ENCODE measurements at regions not wholly inside any gene's neighbourhood (a gene's known extent, or its start where the extent isn't known, plus 50 kb on each side); places are given as distances from the start of the nearest gene placed in this dataset.
"Not testable (repeated sequence)": the region's sequence is repeated elsewhere in the genome, so short reads cannot be mapped to it uniquely, and the experiment has no call there.

- TF ChIP-seq POLR2A (IDR thresholded peaks at IDR 0.05; ENCODE audit: low read length) (no peak), GATA1 (IDR thresholded peaks at IDR 0.05; ENCODE audit: low read depth, low read length) (no peak)
- no peak for DNase-seq
Measured at GRCh38 chr1:37325509-37326437, 148.6 kb upstream of the ZC3H12A start.

- no peak for TF ChIP-seq GATA1 (IDR thresholded peaks at IDR 0.05; ENCODE audit: low read depth, low read length)
- TF ChIP-seq POLR2A (IDR thresholded peaks at IDR 0.05; ENCODE audit: low read length) = no peak
- no peak for DNase-seq
Measured at GRCh38 chr1:37332126-37332525, 142.3 kb upstream of the ZC3H12A start.

GRCh38 chr1:37338658-37339057 lies 135.7 kb upstream of the ZC3H12A start:
- DNase-seq = no peak
- no peak for TF ChIP-seq GATA1 (IDR thresholded peaks at IDR 0.05; ENCODE audit: low read depth, low read length)
- TF ChIP-seq POLR2A (IDR thresholded peaks at IDR 0.05; ENCODE audit: low read length) = no peak

GRCh38 chr1:37342736-37343135 lies 131.6 kb upstream of the ZC3H12A start:
- DNase-seq = no peak
- TF ChIP-seq GATA1 (IDR thresholded peaks at IDR 0.05; ENCODE audit: low read depth, low read length) (no peak), POLR2A (IDR thresholded peaks at IDR 0.05; ENCODE audit: low read length) (no peak)

GRCh38 chr1:37347104-37347649 lies 127.2 kb upstream of the ZC3H12A start:
- DNase-seq = no peak
- TF ChIP-seq POLR2A (IDR thresholded peaks at IDR 0.05; ENCODE audit: low read length) = no peak
- no peak for TF ChIP-seq GATA1 (IDR thresholded peaks at IDR 0.05; ENCODE audit: low read depth, low read length)

- no peak for DNase-seq
- TF ChIP-seq POLR2A (IDR thresholded peaks at IDR 0.05; ENCODE audit: low read length) = no peak
- TF ChIP-seq GATA1 (IDR thresholded peaks at IDR 0.05; ENCODE audit: low read depth, low read length) = no peak
Measured at GRCh38 chr1:37353871-37354270, 120.5 kb upstream of the ZC3H12A start.

- no peak for DNase-seq
Measured at GRCh38 chr1:37354876-37355650, 119.3 kb upstream of the ZC3H12A start.

GRCh38 chr1:37358992-37359391 lies 115.4 kb upstream of the ZC3H12A start:
- TF ChIP-seq GATA1 (IDR thresholded peaks at IDR 0.05; ENCODE audit: low read depth, low read length) = no peak
- TF ChIP-seq POLR2A (IDR thresholded peaks at IDR 0.05; ENCODE audit: low read length) = no peak
- DNase-seq = no peak

More at GRCh38 chr1:37354876-37355650, 119.3 kb upstream of the ZC3H12A start:
- TF ChIP-seq POLR2A (IDR thresholded peaks at IDR 0.05; ENCODE audit: low read length) (no peak), GATA1 (IDR thresholded peaks at IDR 0.05; ENCODE audit: low read depth, low read length) (no peak)

GRCh38 chr1:37360011-37360410 lies 114.4 kb upstream of the ZC3H12A start:
- DNase-seq = no peak
- TF ChIP-seq GATA1 (IDR thresholded peaks at IDR 0.05; ENCODE audit: low read depth, low read length) (no peak), POLR2A (IDR thresholded peaks at IDR 0.05; ENCODE audit: low read length) (no peak)

GRCh38 chr1:37362594-37363385 lies 111.6 kb upstream of the ZC3H12A start:
- no peak for DNase-seq
- TF ChIP-seq POLR2A (IDR thresholded peaks at IDR 0.05; ENCODE audit: low read length) (no peak), GATA1 (IDR thresholded peaks at IDR 0.05; ENCODE audit: low read depth, low read length) (no peak)

GRCh38 chr1:37363535-37363934 lies 110.8 kb upstream of the ZC3H12A start:
- DNase-seq = no peak
- TF ChIP-seq GATA1 (IDR thresholded peaks at IDR 0.05; ENCODE audit: low read depth, low read length) (no peak), POLR2A (IDR thresholded peaks at IDR 0.05; ENCODE audit: low read length) (no peak)

GRCh38 chr1:37368665-37369315 lies 105.6 kb upstream of the ZC3H12A start:
- DNase-seq = not testable (repeated sequence)

- TF ChIP-seq POLR2A (IDR thresholded peaks at IDR 0.05; ENCODE audit: low read length) (no peak), GATA1 (IDR thresholded peaks at IDR 0.05; ENCODE audit: low read depth, low read length) (no peak)
- DNase-seq = no peak
Measured at GRCh38 chr1:37372302-37372701, 102.1 kb upstream of the ZC3H12A start.

All from erythroblast (primary cell).